HT-29 (cell line): ENCODE measurements at regions not wholly inside any gene's neighbourhood (a gene's known extent, or its start where the extent isn't known, plus 50 kb on each side); places are given as distances from the start of the nearest gene placed in this dataset.

Source experiments
- DNase-seq: peaks from one replicate; pipeline ENCODE4 v3.0.0-alpha.2; 2015; ENCODE audit warnings: low spot score

DNA sequence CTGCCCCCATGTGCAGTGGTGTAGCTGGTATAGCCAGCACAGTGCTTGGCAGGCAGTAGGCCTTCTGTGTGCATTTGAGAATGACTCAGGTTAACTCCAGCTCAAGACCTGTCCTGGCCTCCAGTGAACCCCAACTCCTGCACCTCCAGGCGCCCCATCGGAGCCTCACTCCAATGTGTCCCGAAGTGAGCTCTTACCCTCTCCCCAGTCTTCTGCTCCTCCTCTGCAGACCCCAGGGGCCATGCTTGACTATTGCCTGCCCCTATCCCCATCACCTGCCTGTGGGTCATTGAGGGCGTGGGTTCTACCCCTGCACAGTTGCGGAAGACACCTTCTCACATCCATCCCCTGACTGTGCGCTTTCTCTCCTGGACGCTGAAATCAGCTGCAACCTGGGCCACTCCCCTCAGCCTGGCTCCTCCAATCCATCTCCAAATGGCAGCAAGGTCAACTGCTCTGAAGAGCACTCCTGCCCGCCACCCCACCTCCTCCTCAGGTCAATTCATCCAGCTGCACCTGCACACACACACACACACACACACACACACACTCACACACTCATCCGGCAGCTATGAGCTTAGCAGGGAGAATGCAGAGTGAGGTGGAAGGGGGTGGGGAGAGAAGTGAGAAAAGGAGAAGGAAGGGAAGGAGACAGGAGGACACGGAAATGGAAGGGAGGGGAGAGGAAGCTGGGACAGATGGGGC, 130.3 kb upstream of the GLI2 start:
- no peak for DNase-seq

DNA sequence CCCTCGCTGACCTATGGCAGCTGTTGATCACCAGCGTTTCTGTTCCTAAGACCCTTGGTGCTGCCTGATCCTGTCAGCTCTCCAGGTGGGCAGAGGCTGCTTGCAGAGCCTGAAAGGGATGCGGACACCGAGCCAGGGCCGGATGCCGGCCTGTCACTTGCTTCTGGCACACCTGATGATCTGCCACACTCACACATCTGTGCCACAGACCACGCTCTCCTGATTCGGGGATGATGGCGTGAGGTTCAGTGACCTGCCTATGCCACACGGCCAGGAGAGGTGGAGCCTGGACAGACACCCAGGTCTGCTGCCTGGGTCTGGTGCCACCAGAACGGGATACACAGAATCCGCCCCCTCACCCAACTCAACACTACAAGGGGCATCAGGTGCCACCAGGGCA, 129.4 kb upstream of the GLI2 start:
- no peak for DNase-seq

DNA sequence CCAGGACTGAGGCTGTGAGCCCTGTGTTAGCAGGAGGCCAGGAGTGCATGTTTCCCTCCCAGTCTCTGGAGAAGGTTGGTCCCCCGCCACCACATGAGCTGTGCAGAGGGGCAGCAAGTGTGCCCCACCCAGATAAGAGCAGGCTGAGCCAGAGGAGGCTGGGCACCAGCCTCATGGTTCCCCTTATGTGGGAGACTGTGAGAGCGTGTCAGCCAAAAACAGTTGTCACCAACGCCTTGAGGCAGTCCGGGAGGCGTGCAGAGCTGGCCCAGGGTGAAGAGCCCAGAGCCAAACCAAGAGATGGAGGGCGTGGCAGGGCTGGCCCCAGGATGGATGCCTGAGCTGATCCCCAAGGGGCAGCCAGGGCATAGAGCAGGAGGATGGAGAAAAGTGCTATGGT, 128.7 kb upstream of the GLI2 start:
- no peak for DNase-seq

DNA sequence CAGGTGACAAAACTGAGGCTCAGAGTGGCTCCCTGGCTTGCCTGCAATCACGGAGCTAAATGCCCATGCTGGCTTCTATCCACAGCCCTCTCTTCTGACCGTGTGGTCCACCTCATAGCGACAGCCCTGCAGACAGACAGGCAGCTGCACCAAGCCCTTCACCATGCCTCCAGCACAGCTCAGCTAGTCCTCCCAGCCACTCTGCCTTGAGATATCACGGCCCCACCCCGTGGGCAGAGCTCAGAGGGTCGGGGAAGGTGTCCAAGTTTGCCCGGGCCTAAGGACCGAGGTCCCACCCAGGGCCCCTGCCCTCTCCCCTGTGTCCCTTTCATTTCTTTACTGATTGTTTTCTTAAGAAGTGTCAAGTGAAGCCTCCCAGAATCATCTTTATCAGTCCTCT, 128.2 kb upstream of the GLI2 start:
- no peak for DNase-seq

DNA sequence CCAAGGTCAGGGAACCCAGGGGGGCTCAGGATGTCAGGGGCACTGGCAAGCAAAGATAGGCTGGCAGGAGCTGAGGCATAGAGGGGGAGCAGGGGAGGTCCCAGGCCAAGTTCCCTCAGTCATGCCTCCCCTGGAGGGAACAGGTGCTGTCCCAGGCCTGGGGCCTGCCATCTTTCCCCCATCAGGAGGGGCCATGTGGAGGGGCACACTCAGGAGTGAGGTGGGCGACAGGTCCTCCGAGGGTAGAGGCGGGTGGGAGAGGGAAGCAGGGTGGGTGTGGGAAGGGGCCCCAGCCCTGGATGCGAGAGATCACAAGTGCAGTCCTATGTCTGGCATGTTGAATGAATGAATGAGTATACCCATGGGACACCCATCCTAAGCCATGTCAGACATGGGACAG, 127.7 kb upstream of the GLI2 start:
- DNase-seq = no peak

DNA sequence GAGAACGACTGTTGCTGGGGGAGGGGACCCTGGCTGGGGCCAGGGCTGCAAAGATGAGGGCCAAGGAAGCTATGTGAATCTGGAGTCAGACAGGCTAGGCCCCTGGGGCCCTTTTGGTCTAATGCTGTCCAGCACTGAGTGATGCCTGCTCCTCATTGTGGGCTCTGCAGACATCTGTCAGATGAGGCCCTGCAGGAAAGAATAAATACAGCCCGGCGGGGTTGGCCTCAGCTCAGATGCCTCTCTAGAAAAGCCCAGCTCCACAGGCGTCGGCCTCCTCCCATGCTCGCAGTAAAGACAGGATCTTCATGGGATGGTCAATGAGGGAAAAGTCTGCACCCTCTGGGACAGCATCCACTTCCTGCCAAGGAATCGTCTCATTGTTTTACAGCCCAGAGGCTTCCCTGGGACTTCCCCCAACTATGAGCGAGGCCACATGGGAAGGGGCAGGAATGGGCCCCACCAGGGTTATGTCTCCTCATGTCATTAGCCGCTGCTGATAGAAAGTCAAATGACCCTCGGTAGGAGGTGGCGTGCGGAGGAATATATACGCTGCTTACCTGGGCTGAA, 125.8 kb upstream of the GLI2 start:
- DNase-seq = no peak

DNA sequence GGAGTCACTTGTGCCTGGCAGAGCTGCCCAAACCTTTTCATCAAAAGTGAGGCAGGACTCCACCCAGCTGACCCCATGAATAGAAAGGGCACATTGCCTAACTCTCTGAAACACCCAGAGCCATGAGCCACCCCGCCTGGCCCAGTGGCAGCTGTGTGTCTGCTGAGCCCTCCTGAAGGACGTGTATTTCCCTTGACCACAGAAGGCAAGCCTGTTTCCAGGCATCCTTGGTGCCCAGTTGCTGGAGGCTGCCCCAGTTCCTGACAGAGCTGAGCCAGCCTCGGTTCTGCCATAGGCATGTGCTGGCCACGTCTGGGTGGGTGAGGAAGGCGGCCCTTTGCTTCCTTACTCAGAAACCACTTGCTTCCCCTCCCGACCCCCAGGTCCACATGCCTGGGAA, 124.7 kb upstream of the GLI2 start:
- no peak for DNase-seq

DNA sequence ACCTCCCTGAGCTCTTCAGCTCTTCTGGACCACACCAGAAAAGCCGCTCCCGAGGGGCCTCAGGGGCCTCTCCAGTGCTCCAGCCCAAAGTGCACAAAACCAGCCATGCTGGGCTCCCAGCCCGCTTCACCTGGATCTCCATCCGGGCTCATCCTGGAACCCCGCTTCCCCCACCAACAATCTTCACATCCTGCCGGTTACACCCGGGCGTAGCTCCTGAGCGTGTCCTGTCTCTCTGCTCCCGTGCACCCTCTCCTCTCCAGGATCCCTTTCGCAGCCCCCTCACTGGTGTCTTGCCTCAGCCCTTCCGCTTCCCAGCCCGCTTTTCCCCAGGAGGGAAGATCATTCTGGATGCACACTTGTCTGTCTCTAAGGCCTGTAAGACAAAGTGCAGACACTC, 123.7 kb upstream of the GLI2 start:
- no peak for DNase-seq

DNA sequence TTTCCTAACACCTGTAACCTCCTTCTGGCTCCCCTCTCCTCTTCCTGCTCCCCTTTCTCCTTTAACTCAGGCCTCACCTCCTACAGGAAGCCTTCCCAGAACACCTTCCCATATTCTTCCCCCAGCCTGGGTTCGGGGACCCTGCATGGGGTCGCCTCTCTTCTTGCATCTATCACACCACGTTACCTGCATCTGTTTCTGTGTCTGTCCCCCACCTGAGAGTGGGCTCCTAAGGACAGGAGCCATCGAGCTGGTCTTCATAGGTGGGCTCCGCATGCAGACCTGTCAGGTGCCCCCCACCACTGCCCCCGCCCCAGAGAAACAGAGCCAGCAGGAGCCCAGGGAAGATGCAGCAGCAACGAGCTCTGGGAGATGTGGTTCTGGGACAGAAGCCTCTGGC, 123.2 kb upstream of the GLI2 start:
- no peak for DNase-seq

DNA sequence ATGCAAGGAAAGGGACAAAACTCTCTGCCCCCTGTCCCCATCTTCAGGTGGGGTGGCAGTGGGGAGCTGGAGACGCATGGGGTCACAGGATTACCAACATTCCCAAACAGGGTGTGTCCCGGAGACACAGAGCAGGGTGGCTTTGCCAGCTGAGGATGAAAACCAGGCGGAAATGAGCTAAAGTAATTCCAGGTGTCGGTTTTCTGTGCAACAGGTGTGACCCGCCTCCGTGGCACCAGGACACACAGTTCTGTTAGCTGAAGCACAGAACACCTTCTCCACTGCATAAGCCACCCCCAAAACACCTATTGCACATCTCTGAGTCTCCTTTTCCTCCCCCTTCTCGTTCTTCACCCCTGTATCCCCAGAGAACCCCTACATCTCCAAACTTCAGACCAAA, 122.7 kb upstream of the GLI2 start:
- no peak for DNase-seq

DNA sequence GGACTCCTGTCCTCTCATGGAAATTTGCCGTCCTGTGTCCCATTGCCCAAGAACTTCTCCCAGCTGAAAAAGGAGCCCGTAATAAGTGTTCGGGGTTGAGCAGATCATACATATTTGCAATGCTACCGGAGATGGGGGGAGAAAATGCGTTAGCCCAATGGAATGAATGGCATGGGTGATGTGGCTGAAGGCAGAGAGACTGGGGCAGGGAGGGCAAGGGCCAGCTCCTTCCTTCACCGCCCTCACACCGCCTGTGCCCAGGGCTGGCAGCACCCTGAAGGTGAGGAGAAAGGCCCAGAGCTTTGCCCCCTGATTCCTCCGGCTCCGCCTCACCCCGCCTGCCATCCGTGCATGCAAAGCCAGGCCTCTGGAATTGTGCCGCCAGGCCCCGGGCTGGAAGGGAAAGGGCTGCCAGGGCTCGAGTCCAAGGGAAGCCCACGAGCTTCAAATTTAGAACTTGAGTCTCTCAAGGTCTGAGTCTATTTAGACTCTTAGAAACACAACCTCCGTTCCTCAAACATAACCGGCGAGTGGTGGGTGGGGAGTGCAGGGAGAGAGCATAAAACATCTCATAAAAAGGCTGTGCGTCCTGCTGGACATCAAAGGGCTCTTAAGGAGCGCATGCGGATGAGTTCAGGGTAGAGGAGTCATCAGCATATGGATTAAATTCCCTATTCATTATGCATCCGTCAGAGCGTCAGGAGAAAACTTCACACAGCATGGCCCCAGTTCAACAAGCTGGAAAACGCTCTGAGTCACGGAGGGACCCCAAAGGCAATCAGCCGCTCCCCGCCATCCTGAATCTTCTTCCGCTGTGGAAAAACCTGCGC, 121.7 kb upstream of the GLI2 start:
- no peak for DNase-seq

DNA sequence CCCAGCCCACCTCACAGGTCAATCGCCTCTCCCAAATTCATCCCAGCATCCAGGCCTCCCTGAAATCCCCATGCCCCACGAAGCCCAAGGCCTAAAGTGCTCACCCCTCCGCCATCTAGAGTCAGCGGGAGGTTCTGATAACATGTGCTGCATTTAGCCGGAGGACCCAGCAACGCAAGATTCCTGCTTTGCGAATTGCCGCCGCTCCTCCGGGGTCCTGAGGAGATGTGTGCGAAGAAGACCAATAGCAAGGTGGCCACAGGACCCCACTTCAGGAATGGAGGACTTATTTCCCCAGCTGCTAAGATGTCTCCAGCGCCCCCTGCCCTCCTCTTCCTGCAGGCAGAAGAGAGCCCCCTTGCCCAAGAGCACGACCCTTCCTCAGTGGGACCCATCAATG, 120.8 kb upstream of the GLI2 start:
- no peak for DNase-seq

DNA sequence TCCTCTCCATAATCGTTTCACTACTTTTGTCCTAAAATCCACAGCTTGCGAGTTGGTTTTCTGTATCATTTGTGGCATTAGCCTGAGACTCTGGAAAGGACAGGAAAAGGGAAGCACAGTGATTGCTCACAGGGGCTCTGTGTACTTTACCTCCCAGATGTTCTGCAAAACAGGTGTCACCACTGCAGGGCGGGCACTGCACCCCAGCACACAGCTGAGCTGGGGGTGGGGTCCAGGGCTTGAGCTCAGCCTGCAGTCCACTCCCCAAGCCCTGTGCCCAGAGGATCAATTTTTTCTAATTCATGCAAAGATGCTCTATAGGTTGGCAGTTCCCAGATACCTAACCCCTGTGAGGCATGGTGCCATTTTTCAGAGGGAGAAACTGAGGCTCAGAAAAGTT, 119.4 kb upstream of the GLI2 start:
- DNase-seq = no peak

DNA sequence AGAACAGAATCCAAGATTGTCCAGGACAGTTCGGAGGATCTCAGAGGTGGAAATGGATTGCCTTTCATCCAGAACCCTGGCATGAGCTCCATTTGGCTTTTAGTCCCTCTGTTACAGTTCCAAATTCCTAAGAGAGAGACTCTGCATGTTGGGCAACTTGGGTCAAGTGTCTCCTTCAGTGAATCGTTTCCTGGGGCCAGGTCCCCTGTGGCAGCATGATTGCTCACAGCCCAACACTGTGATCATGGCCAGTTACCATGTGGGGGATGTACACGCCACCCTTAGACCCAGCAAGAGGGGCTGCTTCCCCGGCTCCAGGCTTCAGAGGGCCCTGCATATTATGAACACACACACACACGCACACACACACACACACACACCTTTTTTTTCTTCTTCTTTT, 118.6 kb upstream of the GLI2 start:
- DNase-seq = no peak

DNA sequence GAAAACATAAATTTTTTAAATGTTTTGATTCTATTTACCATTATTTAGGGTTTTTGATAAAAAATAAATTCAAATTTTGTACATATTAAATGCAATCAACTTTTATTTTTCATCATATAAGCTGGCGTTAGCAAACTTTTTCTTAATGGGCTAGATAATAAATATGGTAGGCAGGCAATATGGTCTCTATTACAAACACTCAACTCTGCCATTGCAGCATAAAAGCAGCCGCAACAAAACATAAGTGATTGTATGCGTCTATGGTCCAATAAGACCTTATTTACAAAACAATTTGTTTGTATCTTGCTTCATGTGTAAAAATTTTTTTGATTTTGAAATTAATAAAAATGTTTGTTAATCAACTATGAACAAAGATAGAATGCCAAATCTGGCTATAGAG, 116.8 kb upstream of the GLI2 start:
- no peak for DNase-seq

DNA sequence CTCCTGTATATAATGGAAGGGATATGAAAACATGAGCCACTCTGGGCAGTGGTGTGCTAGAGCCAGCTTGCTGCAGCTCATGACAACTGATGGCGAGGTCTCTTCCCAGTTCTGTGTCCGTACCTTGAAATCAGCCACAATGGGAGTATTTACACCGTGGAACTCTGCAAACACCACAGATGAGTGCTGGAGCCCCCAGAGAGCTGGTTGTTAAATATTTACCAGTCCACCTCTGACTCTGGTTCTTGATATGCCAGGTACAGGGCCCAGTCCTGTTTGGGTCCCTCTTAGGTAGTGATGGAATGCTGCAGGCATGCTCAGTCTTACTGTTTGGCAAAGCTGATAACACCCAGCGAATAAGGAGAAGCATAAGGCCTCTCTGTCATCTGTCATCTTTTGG, 116.1 kb upstream of the GLI2 start:
- DNase-seq = no peak

DNA sequence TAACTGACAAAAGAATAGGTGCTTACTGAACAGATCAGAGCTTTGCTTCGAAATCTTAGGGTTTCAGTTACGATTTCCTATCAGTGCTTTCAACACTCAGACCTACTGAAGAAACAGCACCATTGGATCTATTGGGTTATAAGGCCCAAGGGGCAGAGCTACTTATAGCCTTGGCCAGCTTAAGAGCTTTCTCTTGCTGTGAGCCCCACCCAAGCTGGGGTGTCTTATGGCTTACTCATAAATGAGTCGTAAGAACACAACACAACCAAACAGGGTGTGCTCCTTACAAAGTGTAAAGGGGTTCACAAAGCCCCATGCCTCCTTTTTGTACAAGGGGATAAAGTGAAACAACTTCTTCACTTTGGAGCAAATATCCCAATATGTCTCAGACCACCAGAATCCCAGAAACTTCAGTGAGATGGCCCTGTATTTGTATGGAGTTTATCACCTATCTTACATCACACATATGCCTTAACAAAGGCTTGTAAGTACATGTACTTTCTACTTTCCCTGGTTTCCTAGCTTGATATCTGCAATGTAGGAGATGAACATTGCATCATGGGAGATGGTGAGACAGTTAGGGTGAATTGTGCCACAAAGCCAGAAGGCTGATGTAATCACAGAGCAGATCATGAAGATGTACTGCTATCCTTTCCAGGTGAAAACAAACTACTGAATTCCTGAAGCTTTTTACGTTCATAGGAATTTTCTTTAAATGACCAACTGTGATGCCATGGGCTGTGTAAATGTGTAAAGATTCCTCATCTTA, 115.5 kb upstream of the GLI2 start:
- no peak for DNase-seq

DNA sequence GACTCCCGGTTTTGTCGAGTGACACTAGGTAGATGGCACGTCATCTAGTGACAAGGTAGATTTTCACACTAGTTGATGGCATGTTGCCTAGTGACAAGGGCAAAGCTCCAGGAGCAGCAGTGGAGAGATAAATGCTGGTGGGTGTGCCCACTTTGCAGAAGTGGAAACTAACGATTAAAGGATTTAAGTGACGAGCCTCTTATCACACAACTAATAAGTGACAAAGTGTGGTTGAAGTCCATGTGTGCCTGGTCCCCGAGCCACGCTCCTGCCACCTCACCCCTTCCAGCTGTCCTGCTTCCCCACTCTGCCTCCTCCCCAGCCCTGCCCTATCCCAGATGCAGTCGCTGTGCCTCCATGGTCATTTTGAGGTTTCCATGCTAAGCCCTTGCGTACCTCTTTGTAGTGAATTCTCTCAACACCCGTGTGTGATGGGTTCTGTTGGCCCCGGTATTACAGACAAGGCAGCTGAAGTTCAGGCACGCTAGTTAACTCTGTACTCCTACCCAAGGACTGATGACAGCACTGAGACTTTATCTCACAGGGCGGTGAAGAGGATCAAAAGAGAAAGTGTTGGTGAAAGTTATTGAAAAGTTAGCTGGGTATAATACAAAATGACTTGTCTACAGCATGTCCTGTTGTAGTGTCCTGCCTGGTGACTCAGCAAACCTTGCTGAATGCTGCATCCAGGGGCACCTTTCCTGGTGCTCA, 113.4 kb upstream of the GLI2 start:
- DNase-seq = no peak

DNA sequence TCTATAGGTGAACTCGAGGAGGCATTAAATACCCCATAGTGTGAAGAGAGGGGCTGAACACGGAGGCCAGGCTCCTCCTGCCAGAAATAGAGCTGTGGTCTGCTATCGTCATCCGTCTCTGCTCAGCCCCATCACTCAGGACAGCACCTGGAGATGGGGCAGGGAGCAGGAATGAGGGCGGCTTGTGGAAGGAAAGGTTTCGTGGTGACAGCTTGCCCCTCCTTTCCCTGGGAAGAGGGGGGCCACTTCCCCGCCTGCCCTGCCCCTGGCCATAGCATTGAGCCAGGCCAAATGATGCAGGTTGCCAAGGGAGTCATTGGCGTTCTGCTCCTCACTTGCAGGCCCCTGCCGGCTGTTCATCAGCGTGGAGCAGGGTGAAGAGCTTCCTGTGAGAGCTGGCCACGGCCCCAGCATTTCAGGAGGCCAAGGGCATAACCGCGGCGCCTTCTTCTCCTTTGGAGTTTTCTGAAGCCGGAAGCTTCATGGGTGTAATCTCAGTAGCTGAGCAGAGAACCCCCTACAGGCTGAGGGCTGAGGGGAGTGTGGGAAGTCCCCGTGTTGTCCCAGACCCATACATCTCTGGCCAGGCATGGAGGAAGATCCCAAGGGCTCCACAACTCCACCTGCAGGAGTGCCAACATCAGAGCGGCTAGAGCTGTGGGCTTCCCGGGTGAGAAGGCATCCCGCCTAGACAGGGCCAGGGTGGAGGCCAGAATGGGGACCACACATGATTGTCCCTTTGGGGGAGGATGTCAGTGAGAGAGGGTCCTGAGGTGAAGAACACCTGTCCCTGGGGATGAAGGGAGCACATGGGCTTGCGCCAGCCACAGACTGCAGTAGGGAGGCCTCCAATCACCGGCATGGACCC, 112.5 kb upstream of the GLI2 start:
- no peak for DNase-seq

DNA sequence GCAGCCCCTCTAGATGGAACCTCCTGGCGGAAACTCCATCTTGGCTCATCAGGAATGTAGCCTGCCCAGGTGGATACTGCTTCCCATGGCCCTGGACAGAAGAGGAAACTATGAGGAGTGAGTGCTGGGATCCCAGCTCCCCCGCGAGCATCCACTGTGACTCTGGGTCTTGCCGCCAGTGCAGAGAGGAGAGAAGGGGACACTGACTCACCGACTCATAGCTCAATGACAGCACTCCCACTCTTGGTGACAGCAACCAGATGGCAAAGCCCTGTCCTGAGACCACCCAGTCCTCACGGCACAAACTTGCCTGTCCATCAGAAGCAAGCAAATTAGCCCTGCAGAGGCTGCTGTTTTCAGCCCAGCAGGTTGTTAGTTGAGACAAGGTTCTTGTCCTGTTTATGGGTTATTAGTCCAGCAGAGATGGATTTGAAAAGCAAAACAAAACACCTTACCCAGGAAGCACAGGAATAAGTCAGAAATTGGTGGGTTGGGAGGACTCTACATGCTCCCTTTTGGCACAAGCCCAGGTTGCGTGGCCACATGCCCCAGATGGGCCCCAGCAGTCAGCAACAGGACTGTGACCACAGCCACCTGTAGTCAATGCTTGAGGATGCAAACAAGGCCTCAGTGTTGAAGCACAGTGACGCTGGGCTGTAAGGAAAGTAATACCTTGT, 111.5 kb upstream of the GLI2 start:
- DNase-seq = no peak
